SHP77 treated with DMSO at 0.1 percent for 48 hours (cell line): ENCODE measurements at regions not wholly inside any gene's neighbourhood (a gene's known extent, or its start where the extent isn't known, plus 50 kb on each side); places are given as distances from the start of the nearest gene placed in this dataset.

Source experiments
- DNase-seq: peaks from one replicate; lab custom pipeline; 2025; lab: John Stamatoyannopoulos, UW

GRCh38 chr12:107525063-107525718 lies 160.4 kb upstream of the PWP1 start:
- no peak for DNase-seq

DNA sequence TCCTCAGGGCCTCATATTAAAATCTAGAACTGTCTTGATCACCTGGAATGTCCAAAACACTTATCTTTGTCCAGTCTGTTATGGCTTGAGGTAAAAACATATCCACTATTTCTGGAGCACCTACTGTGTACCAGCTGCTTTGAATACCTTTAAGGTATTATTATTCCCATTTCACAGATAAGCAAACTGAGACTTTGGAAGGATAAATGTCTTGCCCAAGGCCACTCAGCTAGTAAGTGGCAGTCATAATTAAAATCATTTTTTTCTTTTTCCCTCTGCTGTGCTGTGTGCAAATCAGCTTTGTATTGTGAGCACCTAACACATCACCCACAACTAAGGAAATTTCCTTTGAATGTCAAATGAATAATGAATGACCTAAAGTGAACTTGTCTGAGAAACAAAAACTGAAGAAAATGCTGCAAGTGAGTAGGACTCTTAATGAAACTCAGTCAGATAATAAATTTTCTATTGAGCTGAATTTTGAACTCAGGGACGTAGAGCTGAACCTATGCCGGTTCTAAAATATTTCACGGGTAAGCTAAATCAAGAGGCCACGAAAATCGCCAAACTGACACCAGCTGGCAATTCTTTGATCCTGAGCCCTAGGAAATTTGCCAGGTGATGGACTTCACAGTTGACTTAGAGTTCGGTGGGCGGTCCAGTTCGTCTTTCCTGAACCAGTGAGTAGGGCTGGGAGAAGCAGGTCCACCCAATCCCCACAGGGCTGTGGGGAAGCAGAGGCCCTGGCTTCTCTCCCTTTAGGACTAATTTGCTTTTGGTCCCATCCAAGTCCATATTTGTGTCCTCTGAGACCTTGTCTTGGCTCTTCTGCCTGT lies 159.7 kb upstream of the PWP1 start:
- DNase-seq = no peak

DNA sequence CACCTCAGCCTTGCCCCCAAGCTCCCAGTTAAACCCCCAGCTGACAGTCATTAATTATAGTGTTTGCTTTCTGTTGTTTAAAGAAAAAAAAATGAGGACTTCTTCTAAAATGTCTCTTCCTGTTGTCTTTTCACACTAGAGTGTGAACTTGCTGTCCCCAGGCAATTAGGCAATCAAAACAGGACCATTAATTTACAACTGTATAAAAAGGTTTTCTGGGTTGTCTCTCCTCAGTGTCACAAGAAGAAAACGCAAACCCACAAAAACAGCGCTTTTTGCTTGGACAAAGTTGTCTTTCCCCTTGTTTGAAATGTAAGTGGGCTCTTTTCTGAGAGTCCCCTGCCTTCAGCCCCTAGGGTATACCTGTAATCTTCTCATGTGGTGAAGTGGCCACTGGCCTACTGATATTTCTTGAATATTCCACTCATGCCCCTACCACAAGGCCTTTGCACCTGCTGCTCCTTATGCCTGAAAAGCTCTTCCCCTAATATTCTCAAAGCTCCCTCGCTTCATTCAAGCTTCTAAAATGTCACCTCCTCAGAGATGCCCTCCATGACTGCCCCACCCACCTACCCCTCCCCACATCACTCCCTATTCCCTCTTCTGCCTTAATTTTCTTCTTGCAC lies 158.9 kb upstream of the PWP1 start:
- no peak for DNase-seq

DNA sequence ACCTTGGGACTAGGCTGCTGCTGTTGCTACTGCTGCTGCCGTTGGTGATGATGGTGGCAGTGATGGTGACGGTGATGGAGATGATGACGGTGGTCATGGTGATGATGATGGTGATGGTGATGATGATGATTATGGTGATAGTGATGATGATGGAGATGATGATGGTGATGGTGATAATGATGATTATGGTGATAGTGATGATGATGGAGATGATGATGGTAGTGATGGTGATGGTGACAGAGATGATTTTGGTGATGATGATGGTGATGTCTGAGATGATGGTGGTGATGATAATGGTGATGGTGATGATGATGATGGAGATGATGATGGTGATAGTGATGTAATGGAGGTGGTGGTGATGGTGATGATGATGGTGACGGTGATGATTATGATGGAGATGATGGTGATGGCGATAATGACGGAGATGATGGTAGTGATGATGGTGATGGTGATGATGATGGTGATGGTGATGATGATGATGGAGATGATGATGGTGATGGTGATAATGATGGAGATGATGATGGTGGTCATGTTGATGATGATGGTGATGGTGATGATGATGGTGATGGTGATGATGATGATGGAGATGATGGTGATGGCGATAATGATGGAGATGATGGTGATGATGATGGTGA lies 156.8 kb upstream of the PWP1 start:
- DNase-seq = no peak

- DNase-seq = no peak
These were observed 155.6 kb upstream of the PWP1 start for GRCh38 chr12:107529991-107530390.

DNA sequence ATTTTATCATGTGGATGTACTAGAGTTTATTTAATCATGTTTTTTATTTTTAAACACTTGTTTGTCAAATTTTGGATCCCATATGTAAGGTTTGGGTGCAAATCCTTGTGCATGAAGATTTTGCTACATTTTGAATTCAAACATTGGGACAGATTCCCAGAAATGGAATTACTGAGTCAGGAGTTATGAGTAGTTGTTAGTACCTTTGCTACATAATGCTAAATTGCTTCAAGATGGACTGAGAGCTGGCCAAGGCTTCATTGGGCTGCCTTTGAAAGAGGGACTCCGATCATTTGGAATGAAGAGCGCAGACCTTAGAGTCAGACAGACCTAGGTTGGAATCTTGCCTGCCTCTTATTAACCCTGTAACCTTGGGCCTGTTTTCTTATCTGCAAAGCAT lies 154.9 kb upstream of the PWP1 start:
- no peak for DNase-seq

- no peak for DNase-seq
These were observed 152.4 kb upstream of the PWP1 start for GRCh38 chr12:107533218-107533617.

DNA sequence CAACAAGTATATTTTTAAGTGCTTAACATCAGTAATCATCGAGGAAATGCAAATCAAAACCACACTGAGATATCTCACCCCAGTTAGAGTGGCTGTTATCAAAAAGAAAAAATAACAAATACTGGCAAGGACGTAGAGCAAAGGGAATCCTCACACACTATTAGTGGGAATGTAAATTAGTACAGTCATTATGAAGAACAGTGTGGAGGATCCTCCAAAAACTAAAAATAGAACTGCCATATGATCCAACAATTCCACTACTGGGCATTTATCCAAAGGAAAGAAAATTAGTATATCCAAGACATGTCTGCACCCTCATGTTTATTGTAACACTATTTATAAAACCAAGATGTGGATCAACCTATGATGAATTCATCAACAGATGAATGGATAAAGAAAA lies 149.0 kb upstream of the PWP1 start:
- DNase-seq = no peak

DNA sequence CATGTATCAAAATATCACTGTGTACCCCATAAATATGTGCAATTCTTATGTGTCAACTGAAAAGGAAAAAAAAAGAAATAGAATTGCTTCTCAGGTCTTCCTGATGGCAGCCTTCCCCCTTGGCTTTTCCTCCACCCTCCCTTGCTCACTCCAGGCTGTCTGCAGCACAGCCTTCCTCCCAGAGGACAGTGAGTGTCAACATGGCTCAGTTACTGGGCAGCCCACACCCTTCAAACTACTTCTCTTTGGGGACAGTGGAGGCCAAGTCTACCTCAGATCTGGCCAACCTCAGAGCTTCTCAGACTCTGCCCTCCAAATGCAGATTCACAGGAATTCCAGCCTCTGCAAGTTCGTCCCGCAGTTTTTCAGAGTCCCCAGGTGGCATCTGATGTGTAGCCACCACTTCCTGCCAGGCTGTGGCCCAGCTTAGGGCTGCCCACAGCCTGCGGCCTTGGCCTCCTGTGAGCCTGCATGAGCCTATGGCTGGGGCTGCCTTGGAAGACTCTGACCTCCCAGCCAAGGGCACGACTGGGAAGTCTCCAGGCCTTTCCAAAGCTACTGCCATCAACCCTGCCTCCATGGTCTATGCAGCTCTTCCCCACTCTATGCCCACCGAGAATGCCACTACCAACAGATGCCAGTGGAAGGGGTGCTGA lies 148.0 kb upstream of the PWP1 start:
- no peak for DNase-seq

DNA sequence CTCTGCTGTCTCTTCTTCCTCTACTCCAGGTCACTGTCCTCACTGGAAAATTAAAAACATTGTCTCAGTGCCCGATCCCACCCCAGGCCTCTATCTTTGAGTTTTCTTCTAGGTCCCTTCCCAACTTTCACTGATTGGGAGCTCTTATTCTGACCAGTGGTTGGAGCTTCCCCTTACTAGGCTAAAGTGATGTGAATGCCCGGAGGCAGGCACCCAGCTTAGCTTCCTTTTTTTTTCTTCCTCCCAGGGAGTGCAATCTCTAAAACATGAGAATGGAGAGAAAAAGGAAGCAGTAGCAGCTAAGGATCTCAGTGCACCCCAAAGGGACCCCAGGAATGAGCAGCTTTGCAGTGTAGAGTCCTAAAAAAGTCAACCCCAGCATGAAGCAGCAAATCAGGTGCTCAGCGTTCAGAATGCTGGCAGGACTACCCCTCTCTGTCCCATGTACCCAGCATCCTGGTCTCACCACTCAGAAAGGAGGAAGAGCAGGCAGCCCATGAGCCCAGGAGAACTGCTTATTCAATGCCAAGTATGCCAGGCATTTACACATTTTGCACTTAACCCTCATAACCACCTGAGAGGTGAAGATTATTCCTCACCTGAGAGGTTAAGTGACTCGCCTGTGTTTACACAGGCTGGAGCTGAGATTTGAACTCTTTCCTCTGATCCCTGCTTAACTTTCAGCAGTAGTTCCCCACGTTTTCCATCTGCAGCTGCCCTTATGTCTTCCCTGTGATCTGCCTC lies 146.2 kb upstream of the PWP1 start:
- DNase-seq = no peak

- no peak for DNase-seq
These were observed 144.4 kb upstream of the PWP1 start for GRCh38 chr12:107541001-107541705.

DNA sequence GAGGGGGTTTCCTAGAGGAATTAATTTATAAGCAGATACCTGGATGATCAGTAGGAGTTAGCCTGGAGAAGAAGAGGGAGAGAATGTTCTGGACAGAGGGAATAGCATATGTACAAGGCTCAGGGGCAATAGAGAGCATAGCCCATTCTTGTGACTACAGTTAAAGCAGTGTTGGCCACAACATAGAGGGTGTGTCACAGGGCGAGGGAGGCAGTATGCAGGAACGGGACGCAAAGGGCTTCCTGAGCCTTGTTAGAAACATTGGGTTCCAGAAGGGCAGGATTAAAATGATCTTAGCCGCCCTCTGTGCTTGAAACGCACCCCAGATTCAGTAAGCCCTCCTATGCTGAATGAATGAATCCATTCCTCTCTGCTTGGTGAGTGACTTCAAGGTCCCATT lies 142.2 kb upstream of the PWP1 start:
- DNase-seq = no peak

DNA sequence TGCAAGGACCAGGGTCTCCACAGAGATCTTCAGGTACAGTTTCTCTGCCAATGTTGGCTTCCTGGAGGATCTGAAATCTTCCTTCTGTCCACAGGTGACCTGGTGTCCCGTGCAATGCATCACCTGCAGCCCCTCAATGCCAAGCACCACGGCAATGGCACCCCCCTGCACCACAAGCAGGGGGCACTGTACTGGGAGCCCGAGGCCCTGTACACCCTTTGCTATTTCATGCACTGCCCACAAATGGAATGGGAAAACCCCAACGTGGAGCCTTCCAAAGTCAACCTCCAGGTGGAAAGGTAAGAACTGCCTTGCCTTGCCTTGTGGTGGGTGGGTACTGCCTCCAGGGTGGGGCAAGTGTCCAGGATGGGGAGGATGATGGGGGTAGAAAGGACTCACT lies 141.8 kb upstream of the PWP1 start:
- no peak for DNase-seq

- no peak for DNase-seq
These were observed 140.7 kb upstream of the PWP1 start for GRCh38 chr12:107544937-107545336.

DNA sequence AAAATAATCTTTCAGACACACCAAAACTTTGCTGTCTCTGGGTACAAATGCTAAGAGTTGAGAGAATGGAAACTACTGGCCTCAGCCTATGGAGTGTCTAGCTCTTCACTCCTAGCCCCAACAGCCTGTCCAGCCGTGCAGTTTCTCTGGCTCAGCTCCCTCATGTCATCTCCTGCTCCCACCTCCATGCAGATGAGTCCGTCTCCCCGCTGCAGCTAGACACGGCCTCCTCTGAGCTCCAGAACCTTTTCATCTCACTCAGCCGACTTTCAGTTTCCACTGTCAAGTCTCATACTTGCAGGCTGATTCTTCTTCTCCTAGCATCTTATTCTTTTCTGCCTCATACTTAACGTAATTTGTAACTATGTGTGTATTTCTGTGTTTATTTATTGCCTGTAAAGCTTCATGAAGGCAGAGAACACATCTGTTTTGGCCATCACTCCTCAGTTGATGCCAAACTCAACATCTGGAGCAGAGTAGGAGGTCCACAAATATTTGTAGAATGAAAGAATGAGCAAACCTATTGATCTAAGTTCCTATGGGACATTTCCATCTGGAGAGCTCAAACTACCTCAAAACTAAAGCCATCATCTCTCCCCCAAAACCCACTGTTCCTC lies 139.8 kb upstream of the PWP1 start:
- DNase-seq = no peak

DNA sequence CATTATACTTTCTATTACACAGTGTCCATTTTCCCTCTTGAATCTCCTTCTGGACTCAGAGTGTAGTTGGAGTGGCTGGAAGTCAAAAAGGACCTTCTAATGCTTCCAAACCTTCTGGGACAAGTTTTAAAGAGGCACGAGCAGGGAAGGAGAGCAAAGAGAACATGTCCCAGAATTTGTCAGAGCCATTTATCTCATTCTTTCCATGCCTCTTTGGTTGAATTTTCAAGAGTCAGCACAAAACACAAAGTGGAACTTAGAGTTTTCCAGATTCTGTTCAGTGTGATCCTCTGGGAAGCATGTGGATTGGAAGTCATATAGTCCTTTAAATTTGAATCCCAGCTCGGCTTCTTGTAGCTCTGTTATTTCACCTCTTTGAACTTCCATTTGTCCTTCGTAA lies 138.2 kb upstream of the PWP1 start:
- DNase-seq = no peak

- DNase-seq = no peak
These were observed 135.7 kb upstream of the PWP1 start for GRCh38 chr12:107549651-107550480.

- no peak for DNase-seq
These were observed 134.2 kb upstream of the PWP1 start for GRCh38 chr12:107551434-107551833.

GRCh38 chr12:107552263-107552662 lies 133.3 kb upstream of the PWP1 start:
- no peak for DNase-seq
